Gastrocnemius medialis (tissue), 4 donors: ENCODE measurements at regions not wholly inside any gene's neighbourhood (a gene's known extent, or its start where the extent isn't known, plus 50 kb on each side); places are given as distances from the start of the nearest gene placed in this dataset.

Experiments
- POLR2A ChIP-seq, 2 donors: fragments of 450-650 bp; IDR thresholded peaks; one replicate each; pipeline ENCODE4 v1.6.1; 2017; ENCODE audit warnings: antibody characterized with exemption in 2 of 2, mild to moderate bottlenecking in 2 of 2, moderate library complexity in 2 of 2
- TF ChIP-seq, protein P1 (sequence below), 5 experiments: fragments of 450-650 bp in 3 of 5; fragments of 200-600 bp in 2 of 5; sonication (generic) in 2 of 5; IDR thresholded peaks in 4 of 5; conservative IDR thresholded peaks in 1 of 5; 1 replicate in 4 of 5; 2 replicates in 1 of 5; pipeline ENCODE4 v1.5.1; 2016 to 2019; ENCODE audit warnings: antibody characterized with exemption in 5 of 5, mild to moderate bottlenecking in 3 of 5, moderate library complexity in 3 of 5

DNA sequence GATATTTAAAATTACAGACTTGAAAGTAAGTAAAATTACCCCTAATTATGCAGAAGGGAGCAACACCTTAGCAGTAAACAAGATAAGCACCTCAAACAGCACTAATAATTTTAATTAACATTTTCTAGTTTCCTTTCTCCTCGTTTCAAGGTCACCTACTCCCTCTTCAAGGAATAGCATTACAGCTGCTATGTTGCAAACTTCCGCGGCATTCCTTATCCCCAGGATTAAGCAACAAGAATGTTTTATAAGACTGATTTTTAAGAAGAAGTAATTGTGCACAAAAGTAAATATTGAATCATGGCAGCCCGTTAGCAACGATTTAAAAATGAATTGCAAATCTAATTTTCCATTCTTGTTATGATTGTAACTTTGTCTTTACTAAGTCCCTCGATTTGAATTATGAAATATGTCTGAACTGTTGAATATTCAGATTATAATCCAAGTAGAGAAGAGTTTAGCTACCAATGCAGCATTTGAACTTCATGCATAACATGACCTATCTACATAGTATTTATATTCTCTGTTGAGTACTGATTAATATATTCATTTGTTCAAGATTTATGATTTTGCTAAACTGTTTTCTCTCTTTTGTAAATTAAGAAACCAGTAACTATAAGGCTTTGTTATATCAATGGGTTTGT lies 593.5 kb upstream of the MGMT start:
- TF ChIP-seq, protein P1, sequence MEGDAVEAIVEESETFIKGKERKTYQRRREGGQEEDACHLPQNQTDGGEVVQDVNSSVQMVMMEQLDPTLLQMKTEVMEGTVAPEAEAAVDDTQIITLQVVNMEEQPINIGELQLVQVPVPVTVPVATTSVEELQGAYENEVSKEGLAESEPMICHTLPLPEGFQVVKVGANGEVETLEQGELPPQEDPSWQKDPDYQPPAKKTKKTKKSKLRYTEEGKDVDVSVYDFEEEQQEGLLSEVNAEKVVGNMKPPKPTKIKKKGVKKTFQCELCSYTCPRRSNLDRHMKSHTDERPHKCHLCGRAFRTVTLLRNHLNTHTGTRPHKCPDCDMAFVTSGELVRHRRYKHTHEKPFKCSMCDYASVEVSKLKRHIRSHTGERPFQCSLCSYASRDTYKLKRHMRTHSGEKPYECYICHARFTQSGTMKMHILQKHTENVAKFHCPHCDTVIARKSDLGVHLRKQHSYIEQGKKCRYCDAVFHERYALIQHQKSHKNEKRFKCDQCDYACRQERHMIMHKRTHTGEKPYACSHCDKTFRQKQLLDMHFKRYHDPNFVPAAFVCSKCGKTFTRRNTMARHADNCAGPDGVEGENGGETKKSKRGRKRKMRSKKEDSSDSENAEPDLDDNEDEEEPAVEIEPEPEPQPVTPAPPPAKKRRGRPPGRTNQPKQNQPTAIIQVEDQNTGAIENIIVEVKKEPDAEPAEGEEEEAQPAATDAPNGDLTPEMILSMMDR (IDR thresholded peaks at IDR 0.05 in 4 of 5, conservative IDR thresholded peaks at IDR 0.05 in 1 of 5), result no peak
- no peak for TF ChIP-seq POLR2A (IDR thresholded peaks at IDR 0.05)
